HFFc6 (cell line): ENCODE measurements at regions not wholly inside any gene's neighbourhood (a gene's known extent, or its start where the extent isn't known, plus 50 kb on each side); places are given as distances from the start of the nearest gene placed in this dataset.
"Not testable (repeated sequence)": the region's sequence is repeated elsewhere in the genome, so short reads cannot be mapped to it uniquely, and the experiment has no call there.

Source experiments
- DNase-seq: peaks from one replicate; pipeline ENCODE4 v3.0.0-alpha.2; 2018
- H3K27ac Mint-ChIP-seq: 2 replicates; pipeline ENCODE4 v1.8.0; 2020; ENCODE audit warnings: mild to moderate bottlenecking, mixed read lengths
- H3K27me3 Mint-ChIP-seq: 2 replicates; pipeline ENCODE4 v1.8.0; 2021; ENCODE audit warnings: mild to moderate bottlenecking, moderate library complexity, mixed read lengths; ENCODE audit not compliant: insufficient read depth
- H3K36me3 Mint-ChIP-seq: 2 replicates; pipeline ENCODE4 v1.8.0; 2021; ENCODE audit warnings: low read depth, mixed read lengths
- H3K4me1 Mint-ChIP-seq: 2 replicates; pipeline ENCODE4 v1.8.0; 2020; ENCODE audit warnings: low read depth, mixed read lengths
- H3K4me3 Mint-ChIP-seq: 2 replicates; pipeline ENCODE4 v1.8.0; 2020; ENCODE audit warnings: mild to moderate bottlenecking, moderate library complexity, mixed read lengths
- H3K9me3 Mint-ChIP-seq: 2 replicates; pipeline ENCODE4 v1.8.0; 2020; ENCODE audit warnings: mild to moderate bottlenecking, mixed read lengths
- TF ChIP-seq, protein P1 (sequence below): fragments of 200-600 bp; sonication (generic); IDR thresholded peaks from 2 replicates; pipeline ENCODE4 v1.5.0; 2021; ENCODE audit warnings: antibody characterized with exemption, mild to moderate bottlenecking

DNA sequence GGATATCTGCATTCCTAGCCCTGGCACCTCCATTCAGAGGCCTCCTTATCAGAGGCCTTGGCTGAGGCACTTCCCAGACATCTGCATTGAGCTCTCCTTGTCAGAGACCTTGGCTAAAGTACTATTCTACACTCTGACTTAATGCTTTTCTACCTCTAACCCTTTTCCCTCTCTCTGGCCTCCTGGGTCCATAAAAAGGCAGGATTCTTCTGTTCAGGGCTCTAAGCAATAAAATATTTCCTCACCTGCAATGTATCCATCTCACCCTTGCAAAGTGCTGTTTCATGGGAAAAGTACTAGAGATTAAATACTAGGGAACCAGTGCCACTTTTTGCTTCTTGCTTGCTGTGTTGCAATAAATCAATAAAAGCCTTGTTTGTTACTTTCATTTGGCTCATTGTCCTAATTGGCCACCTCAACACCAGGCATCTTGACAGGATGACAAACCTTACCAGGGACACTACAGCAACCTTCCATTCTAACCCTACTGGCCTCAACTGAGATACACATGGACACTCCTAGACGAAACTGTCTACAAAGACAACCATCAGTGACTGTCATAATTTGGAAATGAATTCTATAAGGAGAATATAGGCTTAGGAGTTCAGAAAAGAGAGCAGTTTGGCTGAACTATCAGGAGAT is 106.5 kb upstream of the SETMAR start:
- H3K4me1 Mint-ChIP-seq, result no peaks in the 10 kb centered on the region
- H3K27ac Mint-ChIP-seq, result no peak overlapping the region
- no peaks in the 10 kb centered on the region for H3K36me3 Mint-ChIP-seq
- peaks cover 41% of the 10 kb centered on the region for H3K9me3 Mint-ChIP-seq
- TF ChIP-seq, protein P1, sequence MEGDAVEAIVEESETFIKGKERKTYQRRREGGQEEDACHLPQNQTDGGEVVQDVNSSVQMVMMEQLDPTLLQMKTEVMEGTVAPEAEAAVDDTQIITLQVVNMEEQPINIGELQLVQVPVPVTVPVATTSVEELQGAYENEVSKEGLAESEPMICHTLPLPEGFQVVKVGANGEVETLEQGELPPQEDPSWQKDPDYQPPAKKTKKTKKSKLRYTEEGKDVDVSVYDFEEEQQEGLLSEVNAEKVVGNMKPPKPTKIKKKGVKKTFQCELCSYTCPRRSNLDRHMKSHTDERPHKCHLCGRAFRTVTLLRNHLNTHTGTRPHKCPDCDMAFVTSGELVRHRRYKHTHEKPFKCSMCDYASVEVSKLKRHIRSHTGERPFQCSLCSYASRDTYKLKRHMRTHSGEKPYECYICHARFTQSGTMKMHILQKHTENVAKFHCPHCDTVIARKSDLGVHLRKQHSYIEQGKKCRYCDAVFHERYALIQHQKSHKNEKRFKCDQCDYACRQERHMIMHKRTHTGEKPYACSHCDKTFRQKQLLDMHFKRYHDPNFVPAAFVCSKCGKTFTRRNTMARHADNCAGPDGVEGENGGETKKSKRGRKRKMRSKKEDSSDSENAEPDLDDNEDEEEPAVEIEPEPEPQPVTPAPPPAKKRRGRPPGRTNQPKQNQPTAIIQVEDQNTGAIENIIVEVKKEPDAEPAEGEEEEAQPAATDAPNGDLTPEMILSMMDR, result no peak
- no peak for DNase-seq
- H3K4me3 Mint-ChIP-seq, result no peak overlapping the region
- H3K27me3 Mint-ChIP-seq, result no peaks in the 10 kb centered on the region

DNA sequence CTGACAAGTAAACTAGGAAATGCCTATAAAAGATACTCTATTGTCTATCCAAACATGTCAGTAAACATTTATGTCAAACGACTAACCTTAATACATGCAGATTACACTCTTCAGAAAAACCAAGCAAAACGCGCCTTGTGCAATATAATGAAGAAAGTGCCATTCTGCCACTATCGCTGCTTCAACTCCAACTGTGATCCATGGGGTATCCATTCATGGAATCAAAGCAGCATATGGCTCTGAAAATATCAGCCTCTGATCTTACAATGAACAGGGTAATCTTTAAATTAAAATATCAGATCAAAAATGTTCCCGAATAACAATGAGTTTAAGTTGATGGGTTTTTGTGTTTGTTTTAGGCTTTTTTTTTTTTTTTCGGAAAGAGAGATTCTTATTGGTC is 105.5 kb upstream of the SETMAR start:
- Mint-ChIP-seq H3K4me3 (no peak overlapping the region), H3K27ac (no peak overlapping the region), H3K9me3 (peaks cover 42% of the 10 kb centered on the region), H3K36me3 (no peaks in the 10 kb centered on the region), H3K4me1 (no peaks in the 10 kb centered on the region), H3K27me3 (no peaks in the 10 kb centered on the region)
- no peak for DNase-seq
- TF ChIP-seq, protein P1, result no peak

DNA sequence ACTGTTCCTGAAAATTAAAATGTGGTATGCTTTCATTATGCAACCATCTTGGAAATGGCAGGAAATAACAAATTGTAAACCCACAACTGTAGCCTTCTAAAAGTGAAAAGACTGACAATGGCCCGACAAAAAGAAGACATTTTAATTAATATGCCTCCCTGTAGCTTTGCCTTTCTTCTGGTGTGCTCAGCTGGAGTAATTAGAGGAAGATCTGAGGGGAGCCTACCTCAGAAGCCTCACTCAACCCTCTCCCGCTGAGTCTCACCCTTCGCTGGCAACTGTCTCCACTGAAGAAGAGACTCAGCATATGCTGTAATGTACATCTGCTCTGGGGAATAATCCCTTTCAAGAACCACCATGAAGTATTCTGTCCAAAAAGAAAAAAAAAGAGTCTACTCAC is 104.7 kb upstream of the SETMAR start:
- Mint-ChIP-seq H3K36me3 (no peaks in the 10 kb centered on the region), H3K27ac (no peak overlapping the region), H3K4me1 (no peaks in the 10 kb centered on the region), H3K9me3 (peaks cover 44% of the 10 kb centered on the region), H3K27me3 (no peaks in the 10 kb centered on the region), H3K4me3 (no peak overlapping the region)
- DNase-seq, result no peak
- TF ChIP-seq, protein P1, result no peak

DNA sequence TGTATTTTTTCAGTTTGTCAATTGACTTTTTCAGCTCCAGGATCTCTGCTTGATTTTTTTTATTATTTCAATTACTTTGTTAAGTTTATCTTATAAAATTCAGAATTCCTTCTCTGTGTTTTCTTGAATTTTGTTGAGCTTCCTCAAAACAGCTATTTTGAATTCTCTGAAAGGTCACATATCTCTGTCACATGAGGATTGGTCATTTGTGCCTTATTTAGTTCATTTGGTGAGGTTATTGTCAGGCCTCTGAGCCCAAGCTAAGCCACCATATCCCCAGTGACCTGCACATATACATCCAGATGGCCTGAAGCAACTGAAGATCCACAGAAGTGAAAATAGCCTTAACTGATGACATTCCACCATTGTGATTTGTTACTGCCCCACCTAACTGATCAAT is 98.4 kb upstream of the SETMAR start:
- not testable (repeated sequence) for H3K4me3 Mint-ChIP-seq

DNA sequence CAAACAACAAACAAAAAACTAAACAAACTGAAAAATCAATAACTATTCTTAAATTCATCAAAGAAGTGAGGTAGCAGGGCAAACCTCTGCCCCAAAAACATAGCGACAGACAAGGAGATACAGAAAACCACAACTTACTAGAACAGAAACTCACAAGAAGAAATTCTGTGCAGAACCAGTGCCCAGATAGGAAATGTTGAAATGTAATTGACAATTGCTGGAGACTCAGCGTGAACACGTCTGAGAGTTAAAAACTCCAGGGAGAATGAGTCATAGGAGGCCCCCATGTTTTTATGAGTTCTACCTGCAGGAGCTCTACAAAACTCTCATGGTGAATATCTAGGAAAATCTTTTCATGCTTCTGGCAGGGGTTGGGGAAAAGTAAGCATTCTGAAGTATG is 95.5 kb upstream of the SETMAR start:
- no peaks in the 10 kb centered on the region for H3K4me1 Mint-ChIP-seq
- no peak overlapping the region for H3K27ac Mint-ChIP-seq
- H3K4me3 Mint-ChIP-seq, result no peak overlapping the region
- TF ChIP-seq, protein P1, result no peak
- no peak for DNase-seq
- peaks cover 60% of the 10 kb centered on the region for H3K9me3 Mint-ChIP-seq
- H3K27me3 Mint-ChIP-seq, result no peaks in the 10 kb centered on the region
- no peaks in the 10 kb centered on the region; the same call in 1 of the 2 replicates for H3K36me3 Mint-ChIP-seq

More for the DNA sequence above, 98.4 kb upstream of the SETMAR start:
- not testable (repeated sequence) for H3K27ac Mint-ChIP-seq, H3K27me3 Mint-ChIP-seq, DNase-seq, H3K4me1 Mint-ChIP-seq, H3K36me3 Mint-ChIP-seq
- peaks cover 50% of the 10 kb centered on the region for H3K9me3 Mint-ChIP-seq

DNA sequence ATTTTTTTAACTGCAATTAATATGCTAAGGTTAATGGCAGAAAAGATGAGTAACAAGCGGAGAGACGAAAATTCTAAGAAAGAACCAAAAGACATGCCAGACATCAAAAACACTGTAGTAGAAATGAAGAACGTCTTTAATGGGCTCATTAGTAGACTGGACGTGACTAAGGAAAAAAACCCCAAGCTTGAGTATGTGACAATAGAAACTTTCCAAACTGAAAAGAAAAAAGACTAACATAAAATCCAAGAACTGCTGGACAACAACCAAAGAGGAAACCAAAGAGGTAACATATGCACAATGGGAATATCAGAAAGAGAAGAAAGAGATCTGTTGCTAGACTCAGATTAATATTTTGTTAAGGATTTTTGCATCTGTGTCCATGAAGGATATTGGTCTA is 94.6 kb upstream of the SETMAR start:
- no peak for DNase-seq
- TF ChIP-seq, protein P1, result no peak
- H3K27me3 Mint-ChIP-seq, result no peaks in the 10 kb centered on the region
- no peaks in the 10 kb centered on the region for H3K4me1 Mint-ChIP-seq
- no peaks in the 10 kb centered on the region; the same call in 1 of the 2 replicates for H3K36me3 Mint-ChIP-seq
- H3K27ac Mint-ChIP-seq, result no peak overlapping the region
- H3K4me3 Mint-ChIP-seq, result no peak overlapping the region
- peaks cover 66% of the 10 kb centered on the region for H3K9me3 Mint-ChIP-seq
